ENCODE measurements at regions not wholly inside any gene's neighbourhood (a gene's known extent, or its start where the extent isn't known, plus 50 kb on each side); places are given as distances from the start of the nearest gene placed in this dataset.

DNA sequence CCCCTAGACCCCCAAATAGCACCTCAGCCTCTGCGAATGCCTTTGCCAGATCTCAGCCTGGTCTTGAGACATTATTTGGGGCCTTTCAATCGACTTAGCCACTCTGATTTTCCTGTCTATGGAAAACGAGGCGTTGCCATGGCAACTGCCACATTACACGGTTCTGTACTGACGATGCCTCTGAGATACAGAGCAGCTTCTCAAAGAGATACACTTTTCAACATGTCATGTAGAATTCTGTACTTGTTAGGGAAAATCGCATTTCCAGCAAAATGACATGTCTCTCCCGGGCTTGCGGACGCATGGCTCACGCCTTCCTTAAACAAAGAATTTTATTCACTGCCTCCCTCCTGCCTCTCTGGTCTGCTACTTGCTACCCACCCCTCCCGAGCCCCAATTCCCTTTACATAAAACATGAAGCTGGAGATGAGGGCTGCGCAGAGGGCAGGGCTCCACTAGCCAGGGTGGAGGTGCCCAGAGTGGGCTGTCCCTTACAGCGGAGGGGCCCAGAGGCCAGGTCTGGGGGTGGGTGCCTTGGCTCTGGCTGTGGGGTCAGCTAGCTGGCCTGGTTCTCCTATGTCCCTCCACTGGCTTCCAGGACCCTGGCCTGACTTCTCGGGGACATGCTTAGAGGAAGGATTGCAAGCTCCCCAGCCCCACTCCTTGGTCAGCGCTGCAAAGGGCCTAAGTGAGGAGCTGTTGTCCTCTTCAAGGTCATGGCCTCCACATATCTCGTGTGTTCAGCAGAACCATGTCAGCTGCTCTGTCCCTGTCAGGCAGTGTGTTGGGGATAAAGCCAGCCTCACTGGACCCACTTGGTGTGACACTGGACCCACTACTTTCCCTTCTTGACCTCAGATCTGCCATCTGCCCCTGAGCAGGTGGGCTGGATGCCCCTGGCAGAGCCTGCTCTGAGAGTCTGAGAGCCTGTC lies 342.5 kb downstream of the RPS24 start:
- Histone ChIP-seq H3K27me3 (no peaks in the 10 kb centered on the region), H3K9me3 (no peaks in the 10 kb centered on the region), H3K4me3 (no peak overlapping the region), H3K36me3 (no peaks in the 10 kb centered on the region)
- no peak for DNase-seq

DNA sequence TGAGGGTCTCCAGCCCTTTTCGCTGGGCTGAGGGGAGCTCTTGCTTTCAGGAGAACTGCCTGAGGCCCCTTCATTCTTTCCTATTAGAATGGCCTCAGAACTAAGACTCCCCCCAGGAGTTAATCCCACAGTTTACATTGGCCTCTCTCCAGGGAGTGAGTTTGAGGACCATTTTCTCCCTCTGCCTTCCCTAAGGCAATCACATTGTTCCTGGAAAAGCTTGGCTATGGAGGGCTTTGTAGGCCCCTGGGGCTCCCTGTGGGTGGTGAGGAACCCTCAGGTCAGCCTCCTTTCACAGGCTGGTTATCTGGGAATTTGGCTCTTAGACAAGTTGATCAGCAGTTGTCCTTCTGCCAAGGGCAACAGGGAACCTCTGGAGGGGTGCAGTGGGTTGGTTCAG lies 343.7 kb downstream of the RPS24 start:
- Histone ChIP-seq H3K9me3 (no peaks in the 10 kb centered on the region), H3K27me3 (no peaks in the 10 kb centered on the region), H3K36me3 (no peaks in the 10 kb centered on the region), H3K4me3 (no peak overlapping the region)
- peak; percentile 13 for DNase-seq

DNA sequence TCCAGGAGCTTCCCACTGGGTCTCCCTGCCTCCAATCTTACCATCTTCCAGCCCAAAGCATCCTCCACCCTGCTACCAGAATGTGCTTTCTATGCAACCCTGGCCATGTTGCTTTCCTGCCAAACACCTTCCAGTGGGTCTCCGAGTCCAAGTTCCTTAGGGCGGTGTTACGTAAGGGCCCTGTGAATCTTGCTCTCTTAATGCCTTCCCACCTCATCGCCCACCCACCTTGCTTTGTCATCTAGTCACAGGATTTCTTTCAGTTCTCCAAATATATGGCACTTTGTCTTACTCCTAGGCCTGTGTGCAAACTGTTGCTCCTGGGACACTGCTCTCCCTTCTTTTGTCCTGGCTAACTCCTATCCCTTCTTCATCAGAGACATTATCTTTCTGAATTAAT lies 344.5 kb downstream of the RPS24 start:
- Histone ChIP-seq H3K36me3 (no peaks in the 10 kb centered on the region), H3K4me3 (no peak overlapping the region), H3K9me3 (no peaks in the 10 kb centered on the region), H3K27me3 (no peaks in the 10 kb centered on the region)
- DNase-seq, result no peak

DNA sequence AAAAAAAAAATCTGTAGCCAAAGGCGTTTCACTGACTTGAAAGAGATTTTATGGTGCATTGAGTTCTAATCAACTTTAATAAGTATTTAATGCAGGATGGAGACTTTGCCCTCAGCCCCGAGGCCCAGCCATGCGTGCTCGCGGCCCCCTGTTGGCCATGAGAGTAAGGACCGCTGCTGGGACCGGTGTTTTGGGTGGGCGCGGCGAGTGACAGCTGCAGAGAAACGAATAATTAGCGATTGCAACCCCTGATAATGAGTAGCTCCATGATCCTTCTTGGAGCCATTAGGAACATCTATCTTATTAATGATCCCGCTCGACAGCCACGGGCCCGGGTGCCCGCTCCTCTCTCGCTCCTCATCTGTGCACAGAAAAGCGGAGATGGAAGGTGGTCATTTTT lies 347.4 kb downstream of the RPS24 start:
- Histone ChIP-seq H3K36me3 (no peaks in the 10 kb centered on the region), H3K9me3 (no peaks in the 10 kb centered on the region), H3K4me3 (no peak overlapping the region), H3K27me3 (no peaks in the 10 kb centered on the region)
- no peak for DNase-seq

DNA sequence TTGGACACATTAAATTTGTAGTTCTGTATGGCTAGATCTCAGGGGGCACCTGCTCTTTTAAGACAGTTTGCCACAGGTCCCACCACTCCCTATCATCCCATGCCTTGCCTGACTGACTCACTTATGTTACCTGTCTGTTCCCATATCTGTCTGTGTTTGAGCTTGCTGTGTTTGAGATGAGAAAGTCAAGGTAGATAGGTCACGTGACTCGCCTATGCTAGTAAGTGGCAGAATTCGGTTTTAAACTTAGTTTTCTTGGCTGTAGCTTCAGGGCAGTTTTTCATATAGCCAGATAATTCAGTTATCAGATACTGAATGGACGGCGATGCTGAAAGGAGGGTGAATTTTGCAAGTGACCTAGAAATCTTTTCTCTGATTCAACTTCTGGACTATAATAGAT lies 348.4 kb downstream of the RPS24 start:
- Histone ChIP-seq H3K27me3 (no peaks in the 10 kb centered on the region), H3K9me3 (no peaks in the 10 kb centered on the region), H3K4me3 (no peak overlapping the region), H3K36me3 (no peaks in the 10 kb centered on the region)
- no peak for DNase-seq

DNA sequence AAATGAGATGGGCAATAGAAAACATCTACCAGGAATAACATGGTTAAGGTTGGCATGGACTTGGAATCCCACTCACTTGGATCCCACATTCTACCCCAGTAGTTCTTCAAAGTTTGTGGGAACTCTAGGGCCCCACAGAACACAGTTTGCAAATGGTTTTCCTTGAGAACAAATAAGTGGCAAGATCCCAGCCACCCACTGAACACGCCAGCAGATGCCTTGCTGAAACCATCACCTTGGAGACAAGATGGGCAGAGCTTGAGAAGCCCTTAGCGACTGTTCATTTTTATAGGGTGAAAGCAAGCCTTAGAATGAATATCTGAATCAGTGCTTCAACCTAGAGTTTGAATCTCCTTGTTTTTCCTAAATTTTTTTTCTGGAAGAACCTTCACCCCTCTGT lies 349.1 kb downstream of the RPS24 start:
- Histone ChIP-seq H3K4me3 (no peak overlapping the region), H3K9me3 (no peaks in the 10 kb centered on the region), H3K36me3 (no peaks in the 10 kb centered on the region), H3K27me3 (no peaks in the 10 kb centered on the region)
- no peak for DNase-seq

DNA sequence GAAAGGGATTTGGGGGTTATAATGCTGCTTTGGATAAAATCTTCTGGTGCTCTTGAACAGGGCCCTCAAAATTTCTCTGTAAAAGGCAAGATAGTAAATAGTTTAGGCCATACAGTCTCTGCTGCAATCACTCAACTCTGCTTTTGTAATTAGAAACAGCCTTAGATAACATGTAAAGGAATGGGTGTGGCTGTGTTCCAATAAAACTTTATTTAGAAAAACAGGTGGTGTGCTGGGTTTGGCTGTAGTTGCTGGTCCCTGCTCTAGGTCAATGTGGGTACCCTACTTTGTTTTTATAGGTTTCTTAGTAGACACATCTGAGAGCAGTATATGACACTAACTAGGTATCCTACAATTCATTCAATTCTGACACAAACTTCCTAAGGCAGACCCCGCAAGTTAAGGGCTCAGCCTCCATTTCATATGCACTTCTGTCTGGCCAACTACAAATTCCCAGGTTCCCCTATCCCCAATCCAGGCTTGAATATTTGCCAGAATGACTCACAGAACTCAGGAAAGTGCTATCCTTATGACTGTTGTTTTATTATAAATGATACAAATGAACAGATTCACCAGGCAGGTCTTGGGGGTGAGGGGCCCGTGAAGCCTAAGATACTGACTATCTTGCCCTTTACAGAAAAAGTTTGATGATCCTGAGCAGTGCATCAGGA lies 349.9 kb downstream of the RPS24 start:
- DNase-seq, result peak; percentile 14
- Histone ChIP-seq H3K4me3 (no peak overlapping the region), H3K9me3 (no peaks in the 10 kb centered on the region), H3K27me3 (no peaks in the 10 kb centered on the region), H3K36me3 (no peaks in the 10 kb centered on the region)

DNA sequence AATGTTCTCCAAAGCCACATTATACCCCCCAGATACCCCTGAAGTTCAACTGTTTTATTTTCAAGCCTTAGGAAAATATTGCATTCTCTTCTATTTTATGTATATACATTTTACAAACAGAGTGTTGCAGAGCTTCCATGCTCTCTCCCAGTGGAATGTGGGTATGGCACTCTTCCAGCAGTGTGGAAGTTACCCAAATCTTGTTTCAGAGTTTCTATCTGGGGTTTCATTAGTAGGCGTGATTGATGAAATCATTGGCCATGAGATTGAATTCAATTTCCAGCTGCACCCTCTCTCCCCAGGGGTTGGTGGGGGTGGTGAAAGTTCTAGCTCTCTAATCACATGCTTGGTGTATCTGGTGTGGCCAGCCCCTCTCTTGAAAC lies 350.4 kb downstream of the RPS24 start:
- no peak overlapping the region for H3K4me3 ChIP-seq
- no peaks in the 10 kb centered on the region for H3K27me3 ChIP-seq
- no peaks in the 10 kb centered on the region for H3K36me3 ChIP-seq
- DNase-seq, result no peak
- no peaks in the 10 kb centered on the region for H3K9me3 ChIP-seq

DNA sequence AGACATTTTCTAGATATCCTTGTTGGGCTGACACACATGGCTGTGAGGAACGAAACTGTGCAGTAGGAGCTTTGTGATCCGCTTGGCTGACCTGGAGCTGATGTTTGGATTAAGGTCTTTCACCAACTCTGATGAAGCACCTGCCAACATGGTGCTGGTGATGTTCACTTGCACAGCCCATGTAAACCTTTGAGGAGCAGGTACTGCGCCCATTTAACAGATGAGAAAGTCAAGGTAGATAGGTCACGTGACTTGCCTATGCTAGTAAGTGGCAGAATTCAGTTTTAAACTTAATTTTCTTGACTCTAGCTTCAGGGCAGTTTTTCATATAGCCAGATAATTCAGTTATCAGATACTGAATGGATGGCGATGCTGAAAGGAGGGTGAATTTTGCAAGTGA lies 351.9 kb downstream of the RPS24 start:
- no peak for DNase-seq
- Histone ChIP-seq H3K27me3 (no peaks in the 10 kb centered on the region), H3K36me3 (no peaks in the 10 kb centered on the region), H3K9me3 (no peaks in the 10 kb centered on the region), H3K4me3 (no peak overlapping the region)

DNA sequence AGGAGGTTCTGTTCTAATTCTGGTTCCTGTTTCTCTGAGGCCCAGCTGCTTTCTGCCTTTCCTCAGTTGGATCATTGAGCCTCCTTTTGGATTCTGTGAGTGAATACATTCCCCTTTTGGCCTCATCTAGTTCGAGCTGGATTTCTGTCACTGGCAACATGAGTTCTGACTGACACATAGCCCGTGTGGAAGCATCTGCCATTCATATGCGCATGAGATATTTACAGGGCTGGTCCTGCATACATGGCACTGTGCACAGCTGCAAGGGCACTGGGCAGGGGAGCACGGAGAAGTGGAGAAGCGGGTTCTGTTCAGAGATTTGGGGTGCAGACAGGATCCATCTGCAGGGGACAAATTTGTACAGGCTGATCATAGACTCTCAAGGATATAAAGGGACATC lies 352.8 kb downstream of the RPS24 start:
- no peaks in the 10 kb centered on the region for H3K27me3 ChIP-seq
- DNase-seq, result no peak

DNA sequence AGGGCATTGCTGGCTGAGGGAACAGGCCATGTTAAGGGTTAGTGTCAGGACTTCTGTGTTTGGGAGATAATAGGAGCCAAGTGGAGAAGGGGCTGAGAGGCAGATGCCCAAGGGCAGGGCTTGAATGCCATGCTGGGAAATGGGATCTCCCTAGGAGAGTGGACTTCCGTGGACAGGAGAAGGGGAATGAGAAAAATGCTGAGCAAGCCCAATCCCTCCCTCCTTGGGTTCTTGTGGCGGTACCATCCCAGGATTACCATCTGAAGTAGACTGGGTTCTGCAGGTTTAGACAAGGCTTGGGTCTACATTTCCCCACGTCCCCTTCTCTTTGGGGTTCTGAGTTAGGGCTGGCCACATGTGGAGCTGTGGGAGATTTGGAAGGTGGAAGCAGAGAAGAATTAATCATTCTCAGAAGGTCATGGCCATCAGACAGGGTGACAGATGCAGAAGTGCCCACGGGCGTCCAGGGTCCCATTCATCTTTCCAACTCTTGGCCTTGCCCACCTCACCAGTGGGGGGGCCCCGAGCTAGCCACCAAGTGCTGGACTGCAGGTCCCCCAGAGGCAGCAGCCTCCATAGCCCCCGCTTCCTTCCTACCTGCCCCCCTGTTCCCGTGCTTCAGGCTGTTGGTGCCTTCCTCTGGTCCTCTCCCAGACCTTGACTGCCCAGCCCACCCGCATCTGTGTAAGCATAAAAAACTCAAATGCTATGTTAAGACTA lies 354.8 kb downstream of the RPS24 start:
- Histone ChIP-seq H3K9me3 (no peaks in the 10 kb centered on the region), H3K36me3 (no peaks in the 10 kb centered on the region), H3K4me3 (no peak overlapping the region), H3K27me3 (no peaks in the 10 kb centered on the region)
- peak; percentile 14 for DNase-seq

More for the DNA sequence above, 352.8 kb downstream of the RPS24 start:
- Histone ChIP-seq H3K4me3 (no peak overlapping the region), H3K9me3 (no peaks in the 10 kb centered on the region), H3K36me3 (no peaks in the 10 kb centered on the region)

DNA sequence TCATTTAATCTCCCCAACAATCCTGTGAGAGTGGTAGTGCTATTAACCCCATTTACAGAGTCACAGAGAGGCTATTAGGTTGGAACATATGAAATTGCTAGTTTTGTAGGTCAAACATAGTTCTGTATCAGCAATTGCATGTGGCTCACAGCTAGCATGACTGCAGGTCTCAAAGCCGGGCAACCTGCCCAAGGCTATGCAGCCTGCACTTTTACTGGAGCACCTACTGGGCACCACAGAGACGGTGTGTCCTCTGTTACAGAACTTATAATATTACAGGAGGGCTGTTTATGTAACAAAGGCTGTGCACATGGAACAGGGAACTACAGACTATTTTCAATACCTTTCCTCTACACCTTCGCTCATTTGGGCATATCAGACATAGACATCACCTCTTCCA lies 355.8 kb downstream of the RPS24 start:
- no peaks in the 10 kb centered on the region for H3K9me3 ChIP-seq
- H3K36me3 ChIP-seq, result no peaks in the 10 kb centered on the region
- H3K27me3 ChIP-seq, result no peaks in the 10 kb centered on the region
- H3K4me3 ChIP-seq, result no peak overlapping the region
- no peak for DNase-seq

DNA sequence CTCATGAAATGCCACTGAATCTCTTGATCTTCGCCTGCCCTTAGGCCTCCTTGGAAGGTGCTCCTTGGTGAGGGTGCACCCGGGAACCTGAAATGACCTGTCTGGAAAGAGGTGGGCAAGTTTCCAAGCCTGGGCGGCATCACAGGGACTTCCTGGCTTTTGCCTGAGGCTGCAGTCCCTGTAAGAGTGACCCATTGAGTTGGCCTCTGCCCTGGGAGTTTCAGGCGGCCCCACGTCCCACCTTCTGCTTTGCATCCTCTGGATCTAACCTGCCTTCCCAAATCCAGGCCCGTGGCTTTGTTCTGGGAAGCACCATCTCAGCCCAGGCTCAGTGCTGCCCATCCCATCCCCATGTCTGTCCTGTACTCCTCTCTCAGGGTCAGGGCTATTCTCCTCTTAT lies 356.4 kb downstream of the RPS24 start:
- H3K4me3 ChIP-seq, result no peak overlapping the region
- H3K27me3 ChIP-seq, result no peaks in the 10 kb centered on the region
- no peak for DNase-seq
- H3K9me3 ChIP-seq, result no peaks in the 10 kb centered on the region
- no peaks in the 10 kb centered on the region for H3K36me3 ChIP-seq

DNA sequence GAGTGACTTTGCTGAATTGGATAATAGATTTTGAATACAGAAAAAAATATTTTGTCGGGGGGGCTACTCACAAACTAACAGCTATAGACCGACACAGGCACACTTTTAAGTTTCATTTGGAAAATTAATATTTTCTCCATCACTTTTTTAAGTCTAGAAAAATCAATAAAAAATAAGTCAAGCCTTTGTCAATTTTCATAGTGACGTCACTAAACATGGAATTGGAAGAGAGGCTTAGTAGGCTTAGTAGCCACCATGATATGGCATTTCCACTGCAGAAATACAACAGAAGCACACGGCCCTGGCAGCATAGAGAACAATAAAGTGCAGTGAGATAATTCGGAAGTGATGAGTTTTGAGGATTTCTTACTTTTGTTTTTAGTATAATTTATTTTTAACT lies 357.2 kb downstream of the RPS24 start:
- Histone ChIP-seq H3K9me3 (no peaks in the 10 kb centered on the region), H3K36me3 (no peaks in the 10 kb centered on the region)
- no peak for DNase-seq

DNA sequence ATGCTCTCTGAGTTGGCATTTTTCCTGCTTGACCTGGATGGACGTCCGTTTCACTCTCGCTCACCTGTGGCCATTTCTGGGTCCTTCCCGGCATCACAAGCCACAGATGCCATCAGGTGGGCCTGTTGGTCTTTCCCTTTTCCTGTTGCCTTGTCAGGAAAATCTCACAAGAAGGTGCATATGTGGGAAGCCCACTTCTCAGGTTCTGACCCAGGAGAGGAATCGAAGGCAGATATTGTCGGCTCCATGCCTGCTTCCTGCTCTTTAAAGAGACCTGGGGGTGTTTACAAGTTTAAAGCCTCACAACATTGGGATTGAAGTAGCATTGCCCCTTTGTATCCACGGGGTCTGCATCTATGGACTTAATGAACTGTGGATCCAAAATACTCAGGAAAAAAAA lies 357.9 kb downstream of the RPS24 start:
- Histone ChIP-seq H3K4me3 (no peak overlapping the region), H3K36me3 (no peaks in the 10 kb centered on the region), H3K27me3 (no peaks in the 10 kb centered on the region), H3K9me3 (no peaks in the 10 kb centered on the region)
- DNase-seq, result no peak

More for the DNA sequence above, 357.2 kb downstream of the RPS24 start:
- Histone ChIP-seq H3K27me3 (no peaks in the 10 kb centered on the region), H3K4me3 (no peak overlapping the region)

DNA sequence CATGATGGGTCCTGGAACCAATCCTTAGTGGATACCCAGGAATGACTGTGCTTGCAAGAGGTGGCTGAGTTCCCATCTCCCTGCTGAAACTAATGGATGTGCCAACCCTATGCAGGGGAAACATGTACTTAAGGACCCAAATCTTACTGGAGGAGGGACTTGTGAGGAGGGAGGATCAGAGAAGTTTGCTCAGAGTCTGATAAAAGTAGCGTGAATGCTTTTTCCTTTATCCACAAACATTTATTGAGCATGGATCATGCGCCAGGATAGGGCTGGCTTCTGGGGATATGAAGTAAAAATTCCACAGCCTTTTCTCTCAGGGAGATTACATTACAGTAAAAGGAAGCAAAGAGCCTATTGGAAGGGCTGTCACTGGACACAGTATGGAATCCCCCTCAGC lies 358.5 kb downstream of the RPS24 start:
- Histone ChIP-seq H3K36me3 (no peaks in the 10 kb centered on the region), H3K9me3 (no peaks in the 10 kb centered on the region), H3K27me3 (no peaks in the 10 kb centered on the region), H3K4me3 (no peak overlapping the region)
- DNase-seq, result no peak

DNA sequence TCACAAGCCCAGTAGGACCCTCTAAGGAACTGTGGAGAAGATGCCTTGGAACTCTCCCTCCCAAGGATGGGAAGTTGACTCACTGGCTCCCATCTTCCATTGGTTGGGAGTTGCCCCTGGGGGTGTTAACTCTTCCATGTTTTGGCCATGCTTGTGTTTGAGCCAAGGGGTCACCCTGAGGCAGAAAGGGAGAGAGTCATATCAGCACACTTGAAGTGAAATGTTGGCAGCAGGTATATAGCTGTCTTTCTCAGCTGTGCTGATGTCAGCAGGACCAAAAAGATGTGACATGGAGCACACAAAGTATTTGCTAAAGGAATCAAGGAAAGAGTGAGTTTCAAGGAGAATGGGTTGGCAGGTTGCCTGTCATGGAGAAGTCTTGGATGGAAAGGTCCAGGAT lies 359.4 kb downstream of the RPS24 start:
- no peak overlapping the region for H3K4me3 ChIP-seq
- no peaks in the 10 kb centered on the region for H3K36me3 ChIP-seq
- DNase-seq, result no peak
- H3K9me3 ChIP-seq, result no peaks in the 10 kb centered on the region
- H3K27me3 ChIP-seq, result no peaks in the 10 kb centered on the region
